ENCODE measurements at regions not wholly inside any gene's neighbourhood (a gene's known extent, or its start where the extent isn't known, plus 50 kb on each side); places are given as distances from the start of the nearest gene placed in this dataset.

DNA sequence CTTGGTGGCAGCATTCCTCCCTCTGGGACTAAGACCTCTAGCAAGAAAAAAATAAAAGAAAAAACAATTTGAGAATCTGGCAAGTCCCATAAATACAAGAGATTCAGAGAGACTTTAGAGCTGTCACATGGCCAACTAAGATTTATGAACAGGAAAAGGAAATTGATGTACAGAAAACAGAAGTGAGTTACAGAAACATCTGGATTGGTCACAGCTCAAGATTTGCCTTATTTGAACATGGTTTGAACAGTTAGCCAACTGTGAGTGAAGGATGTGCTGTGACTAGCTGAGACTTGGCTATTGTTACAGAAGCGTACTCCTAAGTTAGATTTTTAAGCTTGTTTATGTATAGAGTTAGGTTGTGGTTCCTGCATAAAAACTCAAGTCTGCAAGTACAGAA is 340.2 kb downstream of the SLCO4C1 start:
- TF ChIP-seq, protein P1, sequence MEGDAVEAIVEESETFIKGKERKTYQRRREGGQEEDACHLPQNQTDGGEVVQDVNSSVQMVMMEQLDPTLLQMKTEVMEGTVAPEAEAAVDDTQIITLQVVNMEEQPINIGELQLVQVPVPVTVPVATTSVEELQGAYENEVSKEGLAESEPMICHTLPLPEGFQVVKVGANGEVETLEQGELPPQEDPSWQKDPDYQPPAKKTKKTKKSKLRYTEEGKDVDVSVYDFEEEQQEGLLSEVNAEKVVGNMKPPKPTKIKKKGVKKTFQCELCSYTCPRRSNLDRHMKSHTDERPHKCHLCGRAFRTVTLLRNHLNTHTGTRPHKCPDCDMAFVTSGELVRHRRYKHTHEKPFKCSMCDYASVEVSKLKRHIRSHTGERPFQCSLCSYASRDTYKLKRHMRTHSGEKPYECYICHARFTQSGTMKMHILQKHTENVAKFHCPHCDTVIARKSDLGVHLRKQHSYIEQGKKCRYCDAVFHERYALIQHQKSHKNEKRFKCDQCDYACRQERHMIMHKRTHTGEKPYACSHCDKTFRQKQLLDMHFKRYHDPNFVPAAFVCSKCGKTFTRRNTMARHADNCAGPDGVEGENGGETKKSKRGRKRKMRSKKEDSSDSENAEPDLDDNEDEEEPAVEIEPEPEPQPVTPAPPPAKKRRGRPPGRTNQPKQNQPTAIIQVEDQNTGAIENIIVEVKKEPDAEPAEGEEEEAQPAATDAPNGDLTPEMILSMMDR (conservative IDR thresholded peaks at IDR 0.05; ENCODE audit: low read depth, low read length): no peak
- TF ChIP-seq EZH2 (IDR thresholded peaks at IDR 0.05; ENCODE audit: low read length, unreplicated experiment) (no peak), EZH2phosphoT487 (IDR thresholded peaks at IDR 0.05; ENCODE audit: borderline replicate concordance, low read length) (no peak)

Measured in PC-3 (cell line).